ENCODE measurements at regions not wholly inside any gene's neighbourhood (a gene's known extent, or its start where the extent isn't known, plus 50 kb on each side); places are given as distances from the start of the nearest gene placed in this dataset.

- Histone ChIP-seq H3K27me3 (no peaks in the 10 kb centered on the region), H3K36me3 (replicated peaks in 1 of 2) (no peaks in the 10 kb centered on the region), H3K27ac (no peak overlapping the region), H3K9me3 (replicated peaks in 1 of 3) (no peaks in the 10 kb centered on the region), H3K4me3 (no peak overlapping the region), H3K4me1 (replicated peaks in 1 of 2) (no peaks in the 10 kb centered on the region)
- DNase-seq = no peak
- intact Hi-C loops (cut with DNase I) = no loop called here
- no peak for TF ChIP-seq CTCF (IDR thresholded peaks at IDR 0.05)
- no peak for TF ChIP-seq POLR2A (IDR thresholded peaks at IDR 0.05)
Observed at GRCh38 chr14:84027351-84027750, 1502.6 kb upstream of the FLRT2 start.

GRCh38 chr14:84028080-84028604, 1501.8 kb upstream of the FLRT2 start:
- WGBS, 4 donors = 82 to 87% (median 85%) methylated on average over 5 of the region's 5 CpGs
- Histone ChIP-seq H3K36me3 (replicated peaks in 1 of 2) (no peaks in the 10 kb centered on the region), H3K9me3 (replicated peaks in 1 of 3) (no peaks in the 10 kb centered on the region), H3K4me1 (replicated peaks in 1 of 2) (no peaks in the 10 kb centered on the region), H3K4me3 (no peak overlapping the region), H3K27ac (no peak overlapping the region), H3K27me3 (no peaks in the 10 kb centered on the region)
- no peak for DNase-seq
- TF ChIP-seq POLR2A (IDR thresholded peaks at IDR 0.05) (no peak), CTCF (IDR thresholded peaks at IDR 0.05) (no peak)
- intact Hi-C loops (cut with DNase I) = no loop called here

- no peak for TF ChIP-seq CTCF (IDR thresholded peaks at IDR 0.05)
- TF ChIP-seq POLR2A (IDR thresholded peaks at IDR 0.05) = no peak
- no peak overlapping the region for H3K27ac ChIP-seq
- H3K4me3 ChIP-seq = no peak overlapping the region
- H3K9me3 ChIP-seq (replicated peaks in 1 of 3) = no peaks in the 10 kb centered on the region
- DNase-seq = no peak
- intact Hi-C loops (cut with DNase I) = no loop called here
- no peaks in the 10 kb centered on the region for H3K4me1 ChIP-seq (replicated peaks in 1 of 2)
- no peaks in the 10 kb centered on the region for H3K36me3 ChIP-seq (replicated peaks in 1 of 2)
- no peaks in the 10 kb centered on the region for H3K27me3 ChIP-seq
Observed at GRCh38 chr14:84029246-84029645, 1500.7 kb upstream of the FLRT2 start.

GRCh38 chr14:84029720-84030119, 1500.2 kb upstream of the FLRT2 start:
- TF ChIP-seq POLR2A (IDR thresholded peaks at IDR 0.05) (no peak), CTCF (IDR thresholded peaks at IDR 0.05) (no peak)
- no peak overlapping the region for H3K27ac ChIP-seq
- no peak for DNase-seq
- no peaks in the 10 kb centered on the region for H3K27me3 ChIP-seq
- intact Hi-C loops (cut with DNase I) = no loop called here
- H3K4me1 ChIP-seq (replicated peaks in 1 of 2) = no peaks in the 10 kb centered on the region
- H3K9me3 ChIP-seq (replicated peaks in 1 of 3) = no peaks in the 10 kb centered on the region
- no peak overlapping the region for H3K4me3 ChIP-seq
- H3K36me3 ChIP-seq (replicated peaks in 1 of 2) = no peaks in the 10 kb centered on the region
- WGBS, 4 donors = 64 to 77% (median 70%) methylated on average over 6 to 7 of the region's 7 CpGs
